ENCODE measurements at regions not wholly inside any gene's neighbourhood (a gene's known extent, or its start where the extent isn't known, plus 50 kb on each side); places are given as distances from the start of the nearest gene placed in this dataset.
A peak's percentile ranks its signal among the peaks of the same experiment; 100 is the strongest.

DNA sequence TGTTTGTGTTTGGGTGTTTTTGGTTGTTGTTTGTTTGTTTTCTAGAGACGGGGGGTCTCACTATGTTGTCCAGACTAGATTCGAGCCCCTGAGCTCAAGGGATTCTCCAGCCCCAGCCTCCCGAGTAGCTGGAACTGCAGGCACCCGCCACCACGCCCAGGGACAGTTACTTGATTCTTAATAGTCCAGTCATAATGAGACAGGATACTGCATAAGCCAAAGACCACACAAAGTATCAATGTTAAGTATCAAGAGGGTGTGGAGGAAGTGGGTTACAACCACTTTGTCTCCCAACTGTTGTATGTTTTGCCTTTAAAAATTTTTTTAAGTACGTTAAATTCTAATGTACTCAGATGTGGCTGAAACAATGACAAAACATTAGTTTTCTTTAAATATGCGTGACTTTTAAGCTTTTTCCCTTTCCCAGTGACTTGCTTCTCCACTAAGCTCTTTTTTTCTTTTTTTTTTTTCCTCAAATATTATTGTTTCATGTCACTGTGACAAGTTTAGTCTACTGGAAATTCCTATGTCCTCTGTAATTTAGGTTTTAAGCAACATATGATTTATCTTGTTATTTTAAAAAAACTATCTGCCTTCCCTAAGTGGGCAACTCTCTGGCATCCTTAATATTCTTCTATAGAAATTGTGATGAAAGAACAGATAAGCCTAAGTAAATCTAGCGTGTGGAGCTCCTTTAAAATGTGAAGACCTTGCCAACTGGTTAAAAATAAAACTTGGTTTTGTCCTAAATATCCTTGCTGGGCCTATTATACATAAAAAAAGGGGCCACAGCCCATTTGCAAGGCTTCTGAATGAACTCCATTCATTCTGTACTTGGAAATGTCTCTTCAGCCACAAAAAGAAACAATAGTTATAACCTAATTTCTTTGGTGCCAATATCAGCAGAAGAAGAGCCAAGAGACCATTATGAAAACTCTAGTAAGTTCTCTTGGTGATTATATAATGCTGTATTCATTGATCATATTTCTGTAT, 56.2 kb upstream of the DPH5 start:
- peak; percentile 5 for DNase-seq (ENCODE audit: low read depth)

DNA sequence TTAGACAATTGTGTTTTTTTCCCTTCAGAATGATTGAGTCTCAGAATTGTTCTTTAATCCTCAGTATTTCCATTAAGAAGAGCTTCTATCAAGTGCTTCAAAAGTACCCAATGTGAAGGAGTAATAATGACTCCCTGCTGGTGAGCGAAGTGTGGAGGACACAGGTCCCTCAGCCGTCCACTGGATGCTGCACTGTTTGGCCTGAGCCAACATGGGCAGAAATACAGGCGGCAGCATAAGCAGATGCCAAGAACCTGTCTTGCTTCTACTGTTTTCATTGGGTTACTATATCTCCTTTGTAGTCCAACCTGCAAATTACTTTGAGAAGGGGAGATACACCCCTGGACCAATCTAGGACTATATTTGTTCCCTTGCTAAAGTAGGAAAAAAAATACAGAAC, 55.3 kb upstream of the DPH5 start:
- no peak for DNase-seq (ENCODE audit: low read depth)

DNA sequence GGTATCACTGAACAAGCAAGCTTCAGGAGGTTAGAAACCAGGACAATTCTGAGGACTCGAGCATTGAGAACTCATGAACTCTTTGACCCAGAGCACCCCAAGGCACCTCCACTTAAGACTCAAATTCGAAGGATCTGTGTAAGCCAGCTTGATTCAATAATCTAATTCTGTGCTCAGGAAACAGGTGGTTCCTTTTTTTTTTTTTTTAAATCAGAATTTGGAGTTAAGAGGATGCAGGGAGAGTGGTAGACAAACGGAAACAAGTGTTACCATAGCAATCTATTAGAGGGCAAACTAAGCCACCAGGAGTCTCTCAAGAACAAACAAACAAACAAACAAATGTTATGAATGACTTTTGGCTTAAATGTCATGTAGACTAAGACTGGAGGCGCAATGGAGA, 53.8 kb upstream of the DPH5 start:
- DNase-seq (ENCODE audit: low read depth): no peak

DNA sequence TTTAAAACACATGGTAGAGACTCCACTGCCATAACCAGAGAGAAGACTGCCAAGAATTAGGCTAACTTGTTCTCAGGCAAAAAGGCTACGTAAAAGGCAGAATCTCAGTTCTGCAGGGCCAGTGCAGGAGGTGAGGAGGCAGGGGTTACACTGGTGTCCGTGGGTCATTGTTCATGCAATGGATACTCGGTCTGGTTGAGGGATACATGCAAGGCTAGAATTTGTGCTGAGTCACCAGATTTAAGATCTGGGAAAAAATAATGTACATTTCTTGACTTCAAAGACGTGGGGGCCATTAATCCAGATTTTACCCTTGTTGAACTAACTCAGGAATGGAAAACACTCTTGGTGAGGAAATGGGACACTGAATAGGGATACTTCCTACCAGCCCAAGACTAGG, 52.3 kb upstream of the DPH5 start:
- no peak for DNase-seq (ENCODE audit: low read depth)

DNA sequence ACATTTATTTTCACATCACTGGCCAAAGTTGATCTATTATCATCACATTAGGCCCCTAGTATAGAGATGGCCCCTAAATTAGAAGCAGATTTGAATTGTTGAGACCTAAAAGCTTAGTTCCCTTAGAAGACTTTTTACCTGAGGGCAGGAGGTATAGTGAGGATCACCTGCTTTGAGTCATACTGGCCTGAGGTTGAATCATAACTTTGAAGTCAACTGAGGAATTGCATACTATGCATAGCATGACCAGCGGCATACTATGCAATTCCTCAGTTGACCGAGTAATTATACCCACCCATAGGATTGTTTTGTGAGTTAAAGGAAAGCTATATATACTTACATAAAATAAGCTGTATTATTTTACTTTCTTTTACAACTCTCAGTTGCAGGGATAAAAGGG, 50.3 kb upstream of the DPH5 start:
- DNase-seq (ENCODE audit: low read depth): no peak
